GM23338 (cell line): ENCODE measurements at regions not wholly inside any gene's neighbourhood (a gene's known extent, or its start where the extent isn't known, plus 50 kb on each side); places are given as distances from the start of the nearest gene placed in this dataset.

Experiments used
- CTCF ChIP-seq, 2 experiments: fragments of 200-600 bp in 1 of 2; sonication (generic) in 1 of 2; conservative IDR thresholded peaks; 2 replicates each; pipeline versions ENCODE4 v1.5.1 to v1.6.1; 2016 to 2017; ENCODE audit warnings: antibody characterized with exemption in 2 of 2, low read depth in 2 of 2, mild to moderate bottlenecking in 2 of 2, moderate library complexity in 1 of 2
- JUNB ChIP-seq: IDR thresholded peaks from one replicate; pipeline ENCODE4 v1.6.1; 2016; ENCODE audit warnings: antibody characterized with exemption; ENCODE audit not compliant: unreplicated experiment
- REST ChIP-seq: IDR thresholded peaks from one replicate; pipeline ENCODE4 v1.6.1; 2018; ENCODE audit warnings: antibody characterized with exemption; ENCODE audit not compliant: unreplicated experiment
- ZNF114 ChIP-seq: fragments of 250-450 bp; sonication (Bioruptor Pico); IDR thresholded peaks from 2 replicates; pipeline ENCODE4 v1.5.0; 2020; ENCODE audit warnings: mild to moderate bottlenecking, moderate library complexity
- ZNF462 ChIP-seq: fragments of 250-450 bp; sonication (Bioruptor Pico); IDR thresholded peaks from 2 replicates; pipeline ENCODE4 v1.5.0; 2020; ENCODE audit warnings: mild to moderate bottlenecking, moderate library complexity

GRCh38 chr9:86721226-86721781, 226.0 kb downstream of the GAS1 start (continued):
- TF ChIP-seq ZNF462 (no peak), ZNF114 (CRISPR knock-in tag) (no peak), REST (no peak), CTCF (conservative IDR thresholded peaks at IDR 0.05; ENCODE audit: low read depth in 2 of 2) (no peak), JUNB (no peak)
